Left lung (tissue), 4 donors: ENCODE measurements at regions not wholly inside any gene's neighbourhood (a gene's known extent, or its start where the extent isn't known, plus 50 kb on each side); places are given as distances from the start of the nearest gene placed in this dataset.
"Not testable (repeated sequence)": the region's sequence is repeated elsewhere in the genome, so short reads cannot be mapped to it uniquely, and the experiment has no call there.

Experiments used
- ATAC-seq: fragments of 200-7000 bp; cut with Tn5 transposase; one replicate; pipeline ENCODE4 v1.9.1; 2020; ENCODE audit warnings: moderate library complexity
- DNase-seq, 4 donors: peaks; one replicate each; pipeline ENCODE4 v3.0.0-alpha.2; 2013 to 2020
- H3K27ac ChIP-seq, 2 donors: fragments of 200-600 bp; sonication (generic) in 1 of 2; one replicate each; pipeline versions ENCODE4 v1.5.0 to v1.8.0; 2020 to 2021
- H3K27me3 ChIP-seq, 2 donors: fragments of 200-600 bp; sonication (generic) in 1 of 2; one replicate each; pipeline versions ENCODE4 v1.5.0 to v1.8.0; 2020 to 2021
- H3K36me3 ChIP-seq, 2 donors: fragments of 200-600 bp; sonication (generic) in 1 of 2; one replicate each; pipeline versions ENCODE4 v1.5.0 to v1.8.0; 2020 to 2021
- H3K4me1 ChIP-seq, 2 donors: fragments of 200-600 bp; one replicate each; pipeline ENCODE4 v1.8.0; 2021
- H3K4me3 ChIP-seq, 2 donors: fragments of 200-600 bp; sonication (generic) in 1 of 2; one replicate each; pipeline versions ENCODE4 v1.5.0 to v1.8.0; 2020 to 2021; ENCODE audit warnings: mild to moderate bottlenecking in 1 of 2
- H3K9me3 ChIP-seq, 2 donors: fragments of 200-600 bp; sonication (generic) in 1 of 2; one replicate each; pipeline versions ENCODE4 v1.5.0 to v1.8.0; 2020 to 2021
- CTCF ChIP-seq, 2 donors: fragments of 200-600 bp; sonication (generic) in 1 of 2; IDR thresholded peaks; one replicate each; pipeline versions ENCODE4 v1.5.0 to v1.8.0; 2021; ENCODE audit warnings: antibody characterized with exemption in 2 of 2
- intact Hi-C, 2 donors: fragments of 100-400 bp; cut with DNase I; formaldehyde crosslinking; loops; one replicate each; pipeline versions ENCODE4 v1.11.2 to v1.14.2; 2022
- donor health status: DM: no; HTN: yes; CAD: no.
- donor health status: DM: no; HTN: no; CAD: no.

- Histone ChIP-seq H3K36me3 (no peaks in the 10 kb centered on the region), H3K4me3 (no peak overlapping the region), H3K4me1 (no peaks in the 10 kb centered on the region), H3K27ac (no peak overlapping the region), H3K27me3 (no peaks in the 10 kb centered on the region), H3K9me3 (peaks cover 0 to 4% of the 10 kb centered on the region in 2 donors)
- intact Hi-C loops = no loop called here
- no peak for ATAC-seq
- DNase-seq = no peak
- TF ChIP-seq CTCF (IDR thresholded peaks at IDR 0.05) = no peak
Measured at GRCh38 chr3:166696103-166696502, 684.0 kb downstream of the ZBBX start.

DNA sequence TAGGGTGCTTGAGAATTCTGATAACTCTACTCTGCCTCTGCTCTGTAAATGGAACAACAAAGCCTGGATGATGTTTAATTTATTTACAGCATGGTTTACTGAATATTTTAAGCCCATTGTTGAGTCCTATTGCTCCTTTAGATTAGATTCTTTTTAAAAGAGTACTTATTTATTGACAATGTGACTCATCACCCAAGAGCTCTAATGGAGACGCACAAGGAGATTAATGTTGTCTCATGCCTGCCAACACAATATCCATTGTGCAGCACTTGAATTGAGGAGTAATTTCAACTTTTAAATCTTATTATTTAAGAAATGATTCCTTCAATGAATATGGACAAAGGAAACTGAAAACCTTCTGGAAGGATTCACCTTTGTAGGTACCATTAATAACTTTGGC lies 691.4 kb downstream of the ZBBX start:
- ATAC-seq (no peak), DNase-seq (no peak)
- intact Hi-C loops = no loop called here
- Histone ChIP-seq H3K4me3 (no peak overlapping the region), H3K9me3 (peaks cover 0 to 2% of the 10 kb centered on the region in 2 donors), H3K36me3 (no peaks in the 10 kb centered on the region), H3K27ac (no peak overlapping the region), H3K27me3 (no peaks in the 10 kb centered on the region), H3K4me1 (no peaks in the 10 kb centered on the region)
- TF ChIP-seq CTCF (IDR thresholded peaks at IDR 0.05) = no peak

DNA sequence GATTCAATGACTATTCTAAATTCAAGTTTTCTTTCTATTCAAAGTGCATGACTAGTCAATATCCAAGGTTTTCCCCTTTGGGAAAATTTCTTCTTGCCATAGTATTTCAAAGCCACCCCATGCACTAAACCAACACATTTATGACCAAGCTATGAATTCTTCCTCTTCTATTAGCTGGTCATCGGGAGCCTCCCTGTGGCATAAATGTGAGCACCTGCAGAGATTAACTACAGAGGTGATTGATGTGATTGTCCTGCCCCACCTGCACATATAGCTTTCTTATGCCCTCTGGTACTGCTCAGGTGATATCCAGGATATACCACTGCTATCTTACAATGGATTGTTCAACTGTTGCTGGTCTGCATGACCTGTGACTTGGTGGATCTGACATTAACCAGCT lies 694.9 kb downstream of the ZBBX start:
- no peaks in the 10 kb centered on the region for H3K27me3 ChIP-seq
- no peak overlapping the region for H3K27ac ChIP-seq
- no peak overlapping the region for H3K4me3 ChIP-seq
- H3K4me1 ChIP-seq = no peaks in the 10 kb centered on the region
- intact Hi-C loops = no loop called here
- H3K36me3 ChIP-seq = no peaks in the 10 kb centered on the region
- no peaks in the 10 kb centered on the region for H3K9me3 ChIP-seq
- TF ChIP-seq CTCF (IDR thresholded peaks at IDR 0.05) = no peak
- DNase-seq (no peak), ATAC-seq (no peak)

GRCh38 chr3:166684077-166684476 lies 696.0 kb downstream of the ZBBX start:
- H3K4me1 ChIP-seq, ATAC-seq, H3K4me3 ChIP-seq, H3K9me3 ChIP-seq, DNase-seq, H3K27me3 ChIP-seq, H3K27ac ChIP-seq, H3K36me3 ChIP-seq, intact Hi-C loops: not testable (repeated sequence)

DNA sequence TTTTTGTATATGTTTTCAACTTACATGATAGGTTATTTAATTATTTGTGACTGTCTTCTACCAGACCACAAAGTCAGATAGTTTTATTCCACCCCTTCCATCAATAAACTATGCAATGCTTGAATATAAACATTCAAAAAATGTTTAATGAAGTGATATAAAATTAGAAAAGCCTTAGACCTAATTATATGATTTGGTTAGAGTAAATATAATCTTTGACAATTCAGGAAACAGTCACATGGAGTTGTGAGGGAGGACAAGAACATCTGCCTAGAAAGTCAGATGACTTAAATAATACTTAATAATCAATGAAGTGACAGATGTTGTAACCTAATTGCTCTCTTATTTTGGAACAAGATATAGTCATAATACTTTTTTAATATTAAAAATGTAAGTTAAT lies 710.3 kb downstream of the ZBBX start:
- intact Hi-C loops = no loop called here
- no peaks in the 10 kb centered on the region for H3K4me1 ChIP-seq
- no peaks in the 10 kb centered on the region for H3K9me3 ChIP-seq
- H3K27ac ChIP-seq = no peak overlapping the region
- ATAC-seq (no peak), DNase-seq (peak in 2 of 4 donors; percentile 13 to 24)
- H3K4me3 ChIP-seq = no peak overlapping the region
- no peak for TF ChIP-seq CTCF (IDR thresholded peaks at IDR 0.05)
- H3K27me3 ChIP-seq = no peaks in the 10 kb centered on the region
- H3K36me3 ChIP-seq = no peaks in the 10 kb centered on the region

DNA sequence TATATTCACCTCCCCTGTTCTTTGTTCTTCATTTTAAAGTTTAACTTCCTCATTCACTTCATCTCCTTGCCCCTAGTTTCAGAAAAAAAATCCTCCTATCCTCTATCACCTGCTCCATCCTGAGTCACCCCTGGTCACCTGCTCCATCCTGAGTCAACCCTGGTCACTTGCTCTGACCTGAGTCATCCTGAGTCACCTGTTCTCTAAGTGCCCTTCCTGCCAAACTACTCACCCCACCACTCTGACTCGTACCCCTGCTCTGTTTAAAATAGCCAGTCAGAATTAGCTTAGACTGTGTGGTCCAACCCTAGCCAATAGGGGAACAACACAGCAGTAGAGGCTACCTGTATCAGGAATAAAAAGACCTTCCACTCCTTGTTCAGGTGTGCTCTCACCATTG lies 716.9 kb downstream of the ZBBX start:
- Histone ChIP-seq H3K36me3 (no peaks in the 10 kb centered on the region), H3K4me3 (no peak overlapping the region), H3K27me3 (no peaks in the 10 kb centered on the region), H3K9me3 (peaks cover 3 to 39% of the 10 kb centered on the region in 2 donors), H3K27ac (no peak overlapping the region), H3K4me1 (no peaks in the 10 kb centered on the region)
- no peak for TF ChIP-seq CTCF (IDR thresholded peaks at IDR 0.05)
- ATAC-seq (no peak), DNase-seq (no peak)
- intact Hi-C loops = no loop called here
